ENCODE measurements at regions not wholly inside any gene's neighbourhood (a gene's known extent, or its start where the extent isn't known, plus 50 kb on each side); places are given as distances from the start of the nearest gene placed in this dataset.

GRCh38 chr18:73829146-73829545 is 318.5 kb downstream of the FBXO15 start:
- no peak for DNase-seq (ENCODE audit: low spot score)
- in situ Hi-C loops (cut with HindIII; ENCODE audit: low sequenced_read_pairs), result no loop called here

- DNase-seq (ENCODE audit: low spot score), result no peak
- in situ Hi-C loops (cut with HindIII; ENCODE audit: low sequenced_read_pairs), result no loop called here
Observed at GRCh38 chr18:73827801-73828200, 319.8 kb downstream of the FBXO15 start.

- DNase-seq (ENCODE audit: low spot score), result no peak
- in situ Hi-C loops (cut with HindIII; ENCODE audit: low sequenced_read_pairs), result no loop called here
Observed at GRCh38 chr18:73826098-73826497, 321.5 kb downstream of the FBXO15 start.

DNA sequence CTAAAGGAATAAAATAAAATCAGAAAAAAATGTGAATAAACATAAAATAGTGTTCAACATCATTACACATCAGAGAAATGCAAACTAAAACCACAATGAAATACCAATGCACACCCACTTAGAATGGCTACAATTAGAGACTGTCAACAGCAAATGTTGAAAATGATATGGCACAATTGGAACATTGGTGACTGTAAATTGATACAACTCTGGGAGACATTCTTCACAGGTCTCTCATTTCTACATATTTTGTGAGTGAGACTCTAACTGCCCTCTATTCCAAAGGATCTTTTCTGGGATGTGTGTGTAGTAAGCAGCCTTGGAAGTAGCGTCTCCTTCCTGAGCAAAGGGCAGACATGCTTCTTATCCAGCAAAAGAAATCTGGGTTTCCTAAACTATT is 323.0 kb downstream of the FBXO15 start:
- no peak for DNase-seq (ENCODE audit: low spot score)
- in situ Hi-C loops (cut with HindIII; ENCODE audit: low sequenced_read_pairs), result no loop called here

DNA sequence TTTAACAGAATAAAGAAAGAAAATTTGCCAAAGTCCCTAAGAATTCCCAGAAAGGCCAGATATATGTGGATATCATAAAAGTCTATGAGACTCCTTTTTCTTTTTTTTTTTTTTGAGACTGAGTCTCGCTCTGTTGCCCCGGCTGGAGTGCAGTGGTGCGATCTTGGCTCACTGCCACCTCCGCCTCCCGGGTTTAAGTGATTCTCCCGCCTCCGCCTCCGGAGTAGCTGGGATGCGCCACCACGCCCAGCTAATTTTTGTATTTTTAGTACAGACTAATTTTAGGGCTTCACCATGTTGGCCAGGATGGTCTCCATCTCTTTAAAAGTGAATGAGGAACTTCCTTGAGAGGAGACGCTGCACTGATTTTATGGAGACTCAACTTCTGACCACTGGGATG is 335.2 kb downstream of the FBXO15 start:
- no peak for DNase-seq (ENCODE audit: low spot score)
- in situ Hi-C loops (cut with HindIII; ENCODE audit: low sequenced_read_pairs), result no loop called here

- in situ Hi-C loops (cut with HindIII; ENCODE audit: low sequenced_read_pairs), result no loop called here
- DNase-seq (ENCODE audit: low spot score), result no peak
Observed at GRCh38 chr18:73807551-73808192, 340.0 kb downstream of the FBXO15 start.

- in situ Hi-C loops (cut with HindIII; ENCODE audit: low sequenced_read_pairs), result no loop called here
- DNase-seq (ENCODE audit: low spot score), result no peak
Observed at GRCh38 chr18:73805991-73806390, 341.6 kb downstream of the FBXO15 start.

GRCh38 chr18:73797419-73797818 is 350.2 kb downstream of the FBXO15 start:
- DNase-seq (ENCODE audit: low spot score), result no peak
- in situ Hi-C loops (cut with HindIII; ENCODE audit: low sequenced_read_pairs), result no loop called here

- DNase-seq (ENCODE audit: low spot score), result no peak
- in situ Hi-C loops (cut with HindIII; ENCODE audit: low sequenced_read_pairs), result no loop called here
Observed at GRCh38 chr18:73793386-73793785, 354.2 kb downstream of the FBXO15 start.

DNA sequence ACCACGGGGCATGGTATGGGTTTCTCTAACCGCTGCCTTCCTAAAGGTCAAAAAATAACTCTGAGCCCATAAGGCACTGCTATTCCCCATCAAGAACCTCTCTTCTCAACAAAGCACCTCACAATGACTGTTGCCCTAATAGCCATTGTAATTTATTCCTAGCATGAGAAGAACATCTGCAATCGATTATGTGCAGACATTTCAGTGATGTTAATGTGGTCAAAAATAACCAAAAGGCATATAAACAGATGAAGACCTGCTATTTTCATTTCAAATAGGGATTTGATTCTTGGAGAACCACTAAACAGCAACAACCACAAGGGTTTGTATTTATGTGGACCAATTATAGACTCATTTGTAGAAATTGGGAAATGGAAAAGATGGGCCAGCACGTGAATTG is 356.6 kb downstream of the FBXO15 start:
- no peak for DNase-seq (ENCODE audit: low spot score)
- in situ Hi-C loops (cut with HindIII; ENCODE audit: low sequenced_read_pairs), result no loop called here

- no peak for DNase-seq (ENCODE audit: low spot score)
- in situ Hi-C loops (cut with HindIII; ENCODE audit: low sequenced_read_pairs), result no loop called here
Observed at GRCh38 chr18:73790587-73790986, 357.0 kb downstream of the FBXO15 start.

DNA sequence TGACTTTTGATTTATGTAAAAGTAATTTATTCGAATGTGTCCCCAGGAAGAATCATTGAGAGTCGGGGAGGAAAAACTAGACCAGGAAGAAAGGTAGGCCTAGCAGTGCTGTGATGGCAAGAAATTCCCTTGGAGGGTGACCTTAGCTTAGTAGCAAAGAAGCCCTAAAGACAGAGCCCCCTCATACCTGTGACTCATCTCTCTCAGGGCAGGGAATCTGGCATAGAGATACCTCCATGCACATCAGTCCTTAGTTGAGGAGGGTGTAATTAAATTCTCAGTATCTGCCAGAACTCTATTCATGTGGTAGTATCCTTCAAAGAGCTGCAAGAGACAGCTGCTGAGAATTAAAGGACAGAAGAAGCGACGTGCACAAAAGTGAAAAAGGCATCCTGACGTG is 360.3 kb downstream of the FBXO15 start:
- no peak for DNase-seq (ENCODE audit: low spot score)
- in situ Hi-C loops (cut with HindIII; ENCODE audit: low sequenced_read_pairs), result no loop called here

GRCh38 chr18:73785300-73785699 is 362.3 kb downstream of the FBXO15 start:
- in situ Hi-C loops (cut with HindIII; ENCODE audit: low sequenced_read_pairs), result no loop called here
- no peak for DNase-seq (ENCODE audit: low spot score)

DNA sequence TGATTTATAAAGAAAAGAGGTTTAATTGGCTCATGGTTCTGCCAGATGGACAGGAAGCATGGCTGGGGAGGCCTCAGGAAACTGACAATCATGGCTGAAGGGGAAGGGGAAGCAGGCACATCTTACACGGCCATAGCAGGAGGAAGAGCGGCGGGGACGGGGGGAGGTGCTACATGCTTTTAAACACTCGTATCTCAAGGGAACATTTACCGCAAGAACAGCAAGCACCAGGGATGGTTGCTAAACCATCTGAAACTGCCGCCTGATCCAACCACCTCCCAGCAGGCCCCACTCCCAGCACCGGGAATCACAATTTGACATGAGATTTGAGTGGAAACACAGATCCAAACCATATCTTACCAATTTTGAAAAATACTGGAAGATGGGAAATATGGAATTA is 362.8 kb downstream of the FBXO15 start:
- in situ Hi-C loops (cut with HindIII; ENCODE audit: low sequenced_read_pairs), result no loop called here
- no peak for DNase-seq (ENCODE audit: low spot score)

DNA sequence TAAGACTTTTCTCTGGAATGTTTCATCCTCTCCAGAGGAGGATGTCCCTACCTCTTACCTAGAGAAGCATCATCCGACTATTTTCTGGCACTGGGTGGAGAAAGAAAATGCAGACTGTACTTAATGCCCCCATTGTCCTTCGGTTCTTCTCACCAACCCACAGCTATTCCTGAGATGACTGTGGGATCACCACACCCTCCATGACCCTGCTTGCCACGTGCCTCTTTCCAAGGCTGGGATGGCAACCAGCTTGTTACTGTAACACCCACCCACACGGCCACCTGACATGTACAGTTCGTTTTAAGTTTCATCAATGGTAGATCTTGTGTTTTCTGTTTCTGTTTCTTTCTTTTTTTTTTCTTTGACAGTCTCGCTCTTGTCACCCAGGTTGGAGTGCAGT is 365.2 kb downstream of the FBXO15 start:
- in situ Hi-C loops (cut with HindIII; ENCODE audit: low sequenced_read_pairs), result no loop called here
- no peak for DNase-seq (ENCODE audit: low spot score)

DNA sequence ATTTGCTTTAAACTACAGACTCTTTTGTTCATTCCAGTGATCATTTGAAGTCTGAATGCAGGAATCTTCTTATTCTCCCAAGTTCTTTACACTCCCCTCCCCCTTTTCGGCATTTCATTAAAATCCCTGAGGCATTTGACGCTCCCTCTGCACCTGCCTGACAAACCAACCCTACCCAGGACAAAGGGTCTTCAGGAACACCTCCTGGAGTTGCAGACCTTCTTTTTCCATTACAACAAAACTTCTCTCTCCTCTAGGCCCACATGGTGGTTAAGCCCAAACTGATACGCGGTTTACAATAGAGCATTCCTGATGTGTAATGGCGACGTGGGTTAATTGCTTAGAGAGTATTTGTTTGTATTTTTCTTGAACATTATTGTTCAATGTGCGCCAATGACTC is 367.4 kb downstream of the FBXO15 start:
- no peak for DNase-seq (ENCODE audit: low spot score)
- in situ Hi-C loops (cut with HindIII; ENCODE audit: low sequenced_read_pairs), result no loop called here

DNA sequence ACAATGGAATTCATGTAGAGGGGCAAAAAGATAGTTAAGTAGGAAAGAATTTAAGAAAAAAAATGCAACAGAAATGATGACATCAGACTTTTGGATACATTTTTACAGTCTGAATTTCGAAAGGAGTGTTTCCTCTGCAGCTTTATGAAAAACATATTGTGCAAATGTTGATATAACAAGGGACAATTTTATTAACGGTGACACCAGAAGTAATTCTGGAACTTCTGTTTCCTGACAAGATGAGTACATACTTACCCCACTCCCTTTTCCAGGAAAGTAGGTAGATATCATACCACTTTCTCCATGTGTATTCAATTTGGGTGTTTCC is 369.6 kb downstream of the FBXO15 start:
- DNase-seq (ENCODE audit: low spot score), result no peak
- in situ Hi-C loops (cut with HindIII; ENCODE audit: low sequenced_read_pairs), result no loop called here

DNA sequence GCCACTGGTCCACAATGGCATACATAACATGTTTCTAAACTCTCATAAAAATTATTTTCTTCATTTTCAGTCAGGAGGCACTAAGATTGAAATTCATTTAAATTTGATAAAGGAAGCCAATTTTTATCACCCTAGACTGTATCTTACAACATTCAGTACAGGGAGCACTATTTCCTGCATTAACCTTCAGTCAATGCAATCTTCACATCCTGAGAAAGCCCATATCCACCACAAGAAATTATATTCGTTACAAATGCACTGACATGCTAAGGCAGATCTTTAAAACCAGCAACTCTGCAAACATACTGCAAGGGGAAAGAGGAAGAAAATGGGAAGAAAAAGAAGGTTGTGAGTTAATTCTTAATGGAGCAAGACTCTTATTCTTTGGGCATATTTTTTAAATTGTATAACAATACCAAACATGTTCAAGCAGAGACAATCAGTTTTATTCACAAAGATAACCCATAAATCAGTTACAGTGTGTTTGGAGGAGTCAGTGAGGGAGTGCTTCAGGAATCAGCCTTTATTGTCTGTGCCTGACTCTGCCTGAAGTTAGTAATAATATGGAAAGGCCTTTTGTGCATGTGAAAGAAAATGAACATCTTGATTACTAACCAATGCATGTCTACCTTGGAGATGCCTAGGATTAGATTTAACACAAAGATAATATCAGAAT is 370.1 kb downstream of the FBXO15 start:
- in situ Hi-C loops (cut with HindIII; ENCODE audit: low sequenced_read_pairs), result no loop called here

GRCh38 chr18:73774811-73775509 is 372.7 kb downstream of the FBXO15 start:
- peak; percentile 2 for DNase-seq (ENCODE audit: low spot score)
- in situ Hi-C loops (cut with HindIII; ENCODE audit: low sequenced_read_pairs), result no loop called here

More for the DNA sequence above, 370.1 kb downstream of the FBXO15 start:
- no peak for DNase-seq (ENCODE audit: low spot score)

DNA sequence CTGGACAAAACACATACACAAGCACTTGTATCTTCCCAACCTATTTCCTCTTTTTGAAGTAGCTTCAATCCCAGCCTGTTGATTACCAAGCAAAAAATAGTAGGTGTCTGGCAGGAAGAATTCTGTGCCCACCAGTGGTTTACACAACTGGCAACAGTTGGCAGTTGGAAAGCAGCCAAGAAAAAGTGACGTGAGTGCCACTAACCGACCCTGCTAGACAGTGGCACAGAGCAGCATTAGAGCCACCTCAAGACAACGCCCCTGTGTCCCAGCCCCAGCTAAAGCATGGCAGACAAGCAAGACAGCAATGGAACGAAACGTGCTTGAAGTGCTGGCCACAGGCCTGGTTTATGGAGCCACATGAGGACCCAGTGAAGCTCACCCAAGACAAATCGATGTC is 379.6 kb downstream of the FBXO15 start:
- in situ Hi-C loops (cut with HindIII; ENCODE audit: low sequenced_read_pairs), result no loop called here
- no peak for DNase-seq (ENCODE audit: low spot score)
